HG03095 (cell line): ENCODE measurements at regions not wholly inside any gene's neighbourhood (a gene's known extent, or its start where the extent isn't known, plus 50 kb on each side); places are given as distances from the start of the nearest gene placed in this dataset.
"Not testable (repeated sequence)": the region's sequence is repeated elsewhere in the genome, so short reads cannot be mapped to it uniquely, and the experiment has no call there.

Source experiments
- ATAC-seq: cut with Tn5 transposase; IDR thresholded peaks from one replicate; pipeline ENCODE4 v1.9.1; 2021; ENCODE audit warnings: moderate library complexity; ENCODE audit not compliant: unreplicated experiment

- ATAC-seq: no peak
These were observed 523.6 kb downstream of the TRAM1L1 start for GRCh38 chr4:116561768-116562167.

GRCh38 chr4:116551806-116552205 lies 533.6 kb downstream of the TRAM1L1 start:
- ATAC-seq: no peak

GRCh38 chr4:116547632-116548031 lies 537.7 kb downstream of the TRAM1L1 start:
- no peak for ATAC-seq

- ATAC-seq: no peak
These were observed 538.6 kb downstream of the TRAM1L1 start for GRCh38 chr4:116546759-116547158.

- no peak for ATAC-seq
These were observed 540.4 kb downstream of the TRAM1L1 start for GRCh38 chr4:116544946-116545345.

GRCh38 chr4:116539744-116540143 lies 545.6 kb downstream of the TRAM1L1 start:
- ATAC-seq: no peak

- no peak for ATAC-seq
These were observed 547.5 kb downstream of the TRAM1L1 start for GRCh38 chr4:116537828-116538227.

- not testable (repeated sequence) for ATAC-seq
These were observed 549.4 kb downstream of the TRAM1L1 start for GRCh38 chr4:116536024-116536423.

- no peak for ATAC-seq
These were observed 553.5 kb downstream of the TRAM1L1 start for GRCh38 chr4:116531870-116532269.

- no peak for ATAC-seq
These were observed 554.4 kb downstream of the TRAM1L1 start for GRCh38 chr4:116531026-116531425.

GRCh38 chr4:116530048-116530447 lies 555.3 kb downstream of the TRAM1L1 start:
- ATAC-seq: no peak

- no peak for ATAC-seq
These were observed 556.2 kb downstream of the TRAM1L1 start for GRCh38 chr4:116529129-116529528.

GRCh38 chr4:116522922-116523321 lies 562.5 kb downstream of the TRAM1L1 start:
- no peak for ATAC-seq

GRCh38 chr4:116520886-116521285 lies 564.5 kb downstream of the TRAM1L1 start:
- ATAC-seq: no peak

- no peak for ATAC-seq
These were observed 568.7 kb downstream of the TRAM1L1 start for GRCh38 chr4:116516711-116517110.

- no peak for ATAC-seq
These were observed 569.4 kb downstream of the TRAM1L1 start for GRCh38 chr4:116515959-116516358.

- no peak for ATAC-seq
These were observed 572.8 kb downstream of the TRAM1L1 start for GRCh38 chr4:116512552-116512951.

GRCh38 chr4:116501954-116502353 lies 583.4 kb downstream of the TRAM1L1 start:
- ATAC-seq: no peak

- ATAC-seq: no peak
These were observed 585.2 kb downstream of the TRAM1L1 start for GRCh38 chr4:116500225-116500624.

GRCh38 chr4:116489739-116490138 lies 595.6 kb downstream of the TRAM1L1 start:
- no peak for ATAC-seq

- ATAC-seq: no peak
These were observed 599.0 kb downstream of the TRAM1L1 start for GRCh38 chr4:116486401-116486800.

GRCh38 chr4:116480546-116480945 lies 604.8 kb downstream of the TRAM1L1 start:
- ATAC-seq: no peak

GRCh38 chr4:116478343-116478742 lies 607.0 kb downstream of the TRAM1L1 start:
- ATAC-seq: no peak

GRCh38 chr4:116469582-116469981 lies 615.8 kb downstream of the TRAM1L1 start:
- ATAC-seq: peak; percentile 74
